Neural cell (in vitro differentiated cells): ENCODE measurements at regions not wholly inside any gene's neighbourhood (a gene's known extent, or its start where the extent isn't known, plus 50 kb on each side); places are given as distances from the start of the nearest gene placed in this dataset.

ENCODE experiments used
- H2AFZ ChIP-seq: fragments of 200-600, 300-800 bp; sonication (generic), shearing (Covaris generic); 2 replicates; pipeline ENCODE4 v1.6.0; 2014; ENCODE audit warnings: low read depth, mild to moderate bottlenecking, antibody characterized with exemption, low read length, moderate library complexity
- H3F3A ChIP-seq: fragments of 200-600 bp; shearing (Covaris generic); 2 replicates; pipeline ENCODE4 v1.6.1; 2016; ENCODE audit warnings: mild to moderate bottlenecking, moderate library complexity, mixed read lengths, antibody characterized with exemption, low read length; ENCODE audit not compliant: insufficient read depth, poor library complexity, severe bottlenecking
- H3K27ac ChIP-seq: fragments of 200-600, 300-800 bp; sonication (generic), shearing (Covaris generic); 2 replicates; pipeline ENCODE4 v1.5.1; 2014; ENCODE audit warnings: mild to moderate bottlenecking, low read length, moderate library complexity
- H3K27me3 ChIP-seq: fragments of 300-800, 200-600 bp; sonication (generic), shearing (Covaris generic); 2 replicates; pipeline ENCODE4 v1.6.0; 2014; ENCODE audit warnings: mild to moderate bottlenecking, low read depth, low read length, moderate library complexity; ENCODE audit not compliant: insufficient read depth
- H3K36me3 ChIP-seq: fragments of 300-800, 200-600 bp; sonication (generic), shearing (Covaris generic); 2 replicates; pipeline ENCODE4 v1.5.1; 2014; ENCODE audit warnings: mild to moderate bottlenecking, antibody characterized with exemption, low read length, moderate library complexity; ENCODE audit not compliant: insufficient read depth
- H3K4me2 ChIP-seq: fragments of 300-800, 200-600 bp; sonication (generic), shearing (Covaris generic); 2 replicates; pipeline ENCODE4 v1.6.0; 2014; ENCODE audit warnings: mild to moderate bottlenecking, low read length
- H3K4me3 ChIP-seq: fragments of 300-800, 200-600 bp; sonication (generic), shearing (Covaris generic); 2 replicates; pipeline ENCODE4 v1.5.1; 2014; ENCODE audit warnings: mild to moderate bottlenecking, low read length, moderate library complexity
- H3K79me2 ChIP-seq: fragments of 200-600 bp; shearing (Covaris generic); replicated peaks from 2 replicates; pipeline ENCODE4 v1.6.0; 2014; ENCODE audit warnings: mild to moderate bottlenecking, low read length, moderate library complexity; ENCODE audit not compliant: insufficient read depth
- H3K9ac ChIP-seq: fragments of 300-800, 200-600 bp; sonication (generic), shearing (Covaris generic); 2 replicates; pipeline ENCODE4 v1.6.1; 2016; ENCODE audit warnings: mild to moderate bottlenecking, low read length, mixed read lengths
- H3K9me2 ChIP-seq: fragments of 200-600 bp; shearing (Covaris generic); 2 replicates; pipeline ENCODE4 v1.6.1; 2016; ENCODE audit warnings: mild to moderate bottlenecking, low read length, mixed read lengths; ENCODE audit not compliant: insufficient read depth
- H3K9me3 ChIP-seq: fragments of 200-600, 300-800 bp; sonication (generic), shearing (Covaris generic); 2 replicates; pipeline ENCODE4 v1.6.1; 2016; ENCODE audit warnings: mild to moderate bottlenecking, mixed run types, low read length, moderate library complexity, mixed read lengths
- H4K20me1 ChIP-seq: fragments of 200-600 bp; shearing (Covaris generic); 2 replicates; pipeline ENCODE4 v1.6.1; 2016; ENCODE audit warnings: mild to moderate bottlenecking, mixed run types; ENCODE audit not compliant: insufficient read depth
- EP300 ChIP-seq: fragments of 450-650 bp; conservative IDR thresholded peaks from 2 replicates; pipeline ENCODE4 v1.6.1; 2014; ENCODE audit warnings: antibody characterized with exemption, mild to moderate bottlenecking, moderate library complexity; ENCODE audit not compliant: poor library complexity, severe bottlenecking
- EZH2 ChIP-seq: fragments of 200-600, 300-800 bp; shearing (Covaris generic), sonication (generic); IDR thresholded peaks from 2 replicates; pipeline ENCODE4 v1.6.1; 2014; ENCODE audit warnings: antibody characterized with exemption, low read length, borderline replicate concordance, mild to moderate bottlenecking; ENCODE audit not compliant: insufficient read depth, poor library complexity, severe bottlenecking
- MXI1 ChIP-seq: fragments of 450-650 bp; conservative IDR thresholded peaks from 2 replicates; pipeline ENCODE4 v1.6.1; 2014; ENCODE audit warnings: antibody characterized with exemption, mild to moderate bottlenecking; ENCODE audit not compliant: poor library complexity, severe bottlenecking
- POLR2AphosphoS5 ChIP-seq: IDR thresholded peaks from 2 replicates; pipeline ENCODE4 v1.6.1; 2012
- RAD21 ChIP-seq: fragments of 450-650 bp; conservative IDR thresholded peaks from 2 replicates; pipeline ENCODE4 v1.6.1; 2014; ENCODE audit warnings: antibody characterized with exemption, mild to moderate bottlenecking, moderate library complexity
- SMC3 ChIP-seq: fragments of 450-650 bp; conservative IDR thresholded peaks from 2 replicates; pipeline ENCODE4 v1.6.1; 2014; ENCODE audit warnings: antibody characterized with exemption, mild to moderate bottlenecking, moderate library complexity; ENCODE audit not compliant: poor library complexity
- TAF1 ChIP-seq: IDR thresholded peaks from 2 replicates; pipeline ENCODE4 v1.6.1; 2012; ENCODE audit warnings: low read depth
- TF ChIP-seq, protein P1 (sequence below): IDR thresholded peaks from 2 replicates; pipeline ENCODE4 v1.6.1; 2012; ENCODE audit warnings: borderline replicate concordance
- TF ChIP-seq, protein P2 (sequence below): fragments of 450-650 bp; IDR thresholded peaks from 2 replicates; pipeline ENCODE4 v1.5.1; 2014; ENCODE audit warnings: antibody characterized with exemption, mild to moderate bottlenecking, moderate library complexity; ENCODE audit not compliant: poor library complexity, severe bottlenecking

DNA sequence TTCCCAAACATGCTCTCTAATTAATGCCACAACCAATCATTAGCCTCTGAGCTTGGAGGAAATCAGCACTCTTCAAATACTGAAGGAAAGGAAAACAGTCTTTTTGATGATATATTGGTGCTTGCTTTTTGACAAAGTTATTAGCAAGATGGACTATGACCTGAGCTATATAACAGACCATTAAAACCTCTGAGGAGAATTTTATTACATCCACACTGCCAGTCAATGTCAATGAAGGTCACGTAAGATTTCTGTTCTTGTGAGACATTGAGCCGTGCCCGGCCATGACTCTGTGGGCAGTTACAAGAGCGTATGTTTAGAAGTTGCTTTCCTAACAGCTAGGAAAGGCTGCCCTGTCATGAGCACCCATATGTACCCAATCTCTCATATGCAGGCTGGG lies 659.0 kb downstream of the UTRN start:
- Histone ChIP-seq H3K27ac (no peak overlapping the region), H3K9me2 (no peaks in the 10 kb centered on the region), H3K79me2 (no peaks in the 10 kb centered on the region), H4K20me1 (no peaks in the 10 kb centered on the region), H3K9ac (no peak overlapping the region), H2AFZ (no peak overlapping the region), H3K27me3 (no peaks in the 10 kb centered on the region), H3K4me2 (no peak overlapping the region), H3K36me3 (no peaks in the 10 kb centered on the region), H3F3A (no peaks in the 10 kb centered on the region), H3K4me3 (no peak overlapping the region), H3K9me3 (no peaks in the 10 kb centered on the region)
- TF ChIP-seq SMC3, result no peak
- TF ChIP-seq RAD21, result no peak
- no peak for TF ChIP-seq EZH2
- no peak for TF ChIP-seq MXI1
- TF ChIP-seq, protein P1, sequence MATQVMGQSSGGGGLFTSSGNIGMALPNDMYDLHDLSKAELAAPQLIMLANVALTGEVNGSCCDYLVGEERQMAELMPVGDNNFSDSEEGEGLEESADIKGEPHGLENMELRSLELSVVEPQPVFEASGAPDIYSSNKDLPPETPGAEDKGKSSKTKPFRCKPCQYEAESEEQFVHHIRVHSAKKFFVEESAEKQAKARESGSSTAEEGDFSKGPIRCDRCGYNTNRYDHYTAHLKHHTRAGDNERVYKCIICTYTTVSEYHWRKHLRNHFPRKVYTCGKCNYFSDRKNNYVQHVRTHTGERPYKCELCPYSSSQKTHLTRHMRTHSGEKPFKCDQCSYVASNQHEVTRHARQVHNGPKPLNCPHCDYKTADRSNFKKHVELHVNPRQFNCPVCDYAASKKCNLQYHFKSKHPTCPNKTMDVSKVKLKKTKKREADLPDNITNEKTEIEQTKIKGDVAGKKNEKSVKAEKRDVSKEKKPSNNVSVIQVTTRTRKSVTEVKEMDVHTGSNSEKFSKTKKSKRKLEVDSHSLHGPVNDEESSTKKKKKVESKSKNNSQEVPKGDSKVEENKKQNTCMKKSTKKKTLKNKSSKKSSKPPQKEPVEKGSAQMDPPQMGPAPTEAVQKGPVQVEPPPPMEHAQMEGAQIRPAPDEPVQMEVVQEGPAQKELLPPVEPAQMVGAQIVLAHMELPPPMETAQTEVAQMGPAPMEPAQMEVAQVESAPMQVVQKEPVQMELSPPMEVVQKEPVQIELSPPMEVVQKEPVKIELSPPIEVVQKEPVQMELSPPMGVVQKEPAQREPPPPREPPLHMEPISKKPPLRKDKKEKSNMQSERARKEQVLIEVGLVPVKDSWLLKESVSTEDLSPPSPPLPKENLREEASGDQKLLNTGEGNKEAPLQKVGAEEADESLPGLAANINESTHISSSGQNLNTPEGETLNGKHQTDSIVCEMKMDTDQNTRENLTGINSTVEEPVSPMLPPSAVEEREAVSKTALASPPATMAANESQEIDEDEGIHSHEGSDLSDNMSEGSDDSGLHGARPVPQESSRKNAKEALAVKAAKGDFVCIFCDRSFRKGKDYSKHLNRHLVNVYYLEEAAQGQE, result no peak

DNA sequence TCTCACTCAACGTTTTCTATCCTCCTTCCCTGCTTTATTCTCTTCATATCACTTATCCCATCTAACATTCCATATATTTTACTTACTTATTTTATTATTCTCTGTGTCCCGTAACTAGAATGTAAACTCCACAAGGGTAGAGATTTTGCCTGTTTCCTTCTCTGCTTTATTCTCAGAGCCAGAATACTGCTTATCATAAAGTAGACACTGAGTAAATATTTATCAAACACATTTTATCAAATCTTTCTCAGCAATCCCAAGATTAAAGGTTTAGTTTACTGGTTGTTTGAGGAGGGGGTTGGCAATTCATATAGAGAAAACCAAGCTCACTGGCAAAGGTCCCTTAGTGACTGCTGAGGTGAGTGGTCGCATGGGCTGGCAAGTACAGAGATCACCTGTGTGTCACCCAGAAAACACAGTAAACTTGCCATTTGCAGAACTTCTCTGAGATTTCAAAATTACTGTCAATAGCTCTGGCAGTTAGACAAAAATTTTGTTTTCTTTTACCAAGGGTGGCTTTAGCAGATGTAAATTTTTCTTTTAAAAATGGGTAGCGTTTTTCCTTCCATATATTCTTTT lies 662.4 kb downstream of the UTRN start:
- no peaks in the 10 kb centered on the region for H3K9me3 ChIP-seq
- H3K27me3 ChIP-seq, result no peaks in the 10 kb centered on the region
- no peak overlapping the region for H3K27ac ChIP-seq
- TF ChIP-seq, protein P1, result no peak
- TF ChIP-seq, protein P2, sequence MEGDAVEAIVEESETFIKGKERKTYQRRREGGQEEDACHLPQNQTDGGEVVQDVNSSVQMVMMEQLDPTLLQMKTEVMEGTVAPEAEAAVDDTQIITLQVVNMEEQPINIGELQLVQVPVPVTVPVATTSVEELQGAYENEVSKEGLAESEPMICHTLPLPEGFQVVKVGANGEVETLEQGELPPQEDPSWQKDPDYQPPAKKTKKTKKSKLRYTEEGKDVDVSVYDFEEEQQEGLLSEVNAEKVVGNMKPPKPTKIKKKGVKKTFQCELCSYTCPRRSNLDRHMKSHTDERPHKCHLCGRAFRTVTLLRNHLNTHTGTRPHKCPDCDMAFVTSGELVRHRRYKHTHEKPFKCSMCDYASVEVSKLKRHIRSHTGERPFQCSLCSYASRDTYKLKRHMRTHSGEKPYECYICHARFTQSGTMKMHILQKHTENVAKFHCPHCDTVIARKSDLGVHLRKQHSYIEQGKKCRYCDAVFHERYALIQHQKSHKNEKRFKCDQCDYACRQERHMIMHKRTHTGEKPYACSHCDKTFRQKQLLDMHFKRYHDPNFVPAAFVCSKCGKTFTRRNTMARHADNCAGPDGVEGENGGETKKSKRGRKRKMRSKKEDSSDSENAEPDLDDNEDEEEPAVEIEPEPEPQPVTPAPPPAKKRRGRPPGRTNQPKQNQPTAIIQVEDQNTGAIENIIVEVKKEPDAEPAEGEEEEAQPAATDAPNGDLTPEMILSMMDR, result no peak
- no peak for TF ChIP-seq MXI1
- no peak for TF ChIP-seq RAD21
- no peak for TF ChIP-seq EP300
- no peak for TF ChIP-seq SMC3
- TF ChIP-seq POLR2AphosphoS5, result no peak
- no peak for TF ChIP-seq TAF1
- TF ChIP-seq EZH2, result no peak
- no peak overlapping the region for H3K9ac ChIP-seq
- no peaks in the 10 kb centered on the region for H3K79me2 ChIP-seq
- no peaks in the 10 kb centered on the region for H3F3A ChIP-seq
- H2AFZ ChIP-seq, result no peak overlapping the region
- no peaks in the 10 kb centered on the region for H3K9me2 ChIP-seq
- H3K36me3 ChIP-seq, result no peaks in the 10 kb centered on the region
- H4K20me1 ChIP-seq, result no peaks in the 10 kb centered on the region
- no peak overlapping the region for H3K4me3 ChIP-seq
- H3K4me2 ChIP-seq, result no peak overlapping the region
